H1 (cell line): ENCODE measurements at regions not wholly inside any gene's neighbourhood (a gene's known extent, or its start where the extent isn't known, plus 50 kb on each side); places are given as distances from the start of the nearest gene placed in this dataset.

Source experiments
- CTCF ChIA-PET: fragments of 300-600 bp; sonication (Branson Sonifier 250); formaldehyde crosslinking; loops from one replicate; lab custom pipeline; 2021; ENCODE audit not compliant: partially characterized antibody; lab: Charles Lee
- POLR2A ChIA-PET: fragments of 300-600 bp; sonication (Branson Sonifier 250); formaldehyde crosslinking; loops from one replicate; lab custom pipeline; 2021; ENCODE audit warnings: inconsistent platforms; ENCODE audit not compliant: partially characterized antibody; lab: Charles Lee
- DNase-seq, 2 experiments: peaks; one replicate each; pipeline versions ENCODE4 v3.0.0 to v3.0.0-alpha.2; 2010 to 2022; ENCODE audit warnings: low spot score in 2 of 2, low read depth in 1 of 2, mixed read lengths in 1 of 2
- FAIRE-seq: peaks from 2 replicates; lab custom pipeline; 2011; peaks lifted over from hg19 to GRCh38; lab: Jason Lieb, UNC
- H2AFZ ChIP-seq: 2 replicates; pipeline ENCODE4 v1.8.1; 2012; ENCODE audit warnings: low read length, inconsistent platforms
- H2AK5ac ChIP-seq: 2 replicates; pipeline ENCODE4 v1.6.1; 2013; ENCODE audit warnings: low read depth, low read length
- H2BK120ac ChIP-seq: replicated peaks from 2 replicates; pipeline ENCODE3; 2013; ENCODE audit warnings: low read depth, low read length, inconsistent platforms
- H2BK12ac ChIP-seq: 2 replicates; pipeline ENCODE4 v1.6.1; 2013; ENCODE audit warnings: low read depth, low read length
- H2BK15ac ChIP-seq: 2 replicates; pipeline ENCODE4 v1.6.1; 2013; ENCODE audit warnings: low read length
- H2BK20ac ChIP-seq: 2 replicates; pipeline ENCODE4 v1.6.1; 2013; ENCODE audit warnings: low read length
- H2BK5ac ChIP-seq: 2 replicates; pipeline ENCODE4 v1.6.1; 2013; ENCODE audit warnings: low read depth, low read length
- H3K14ac ChIP-seq: 2 replicates; pipeline ENCODE4 v1.6.1; 2013; ENCODE audit warnings: inconsistent platforms; ENCODE audit not compliant: insufficient read length
- H3K18ac ChIP-seq: 2 replicates; pipeline ENCODE4 v1.6.1; 2013; ENCODE audit warnings: low read length; ENCODE audit errors: extremely low read depth
- H3K23ac ChIP-seq: 2 replicates; pipeline ENCODE4 v1.6.1; 2013; ENCODE audit warnings: inconsistent platforms; ENCODE audit not compliant: insufficient read length
- H3K23me2 ChIP-seq: 2 replicates; pipeline ENCODE4 v1.6.1; 2013; ENCODE audit warnings: low read depth, low read length
- H3K27ac ChIP-seq: 2 replicates; pipeline ENCODE4 v1.6.1; 2011; ENCODE audit warnings: low read depth, low read length, inconsistent platforms
- H3K27me3 ChIP-seq, 4 experiments: replicated peaks in 1 of 4; 1 replicate in 1 of 4; 2 replicates in 3 of 4; pipeline versions ENCODE4 v1.6.1 to v1.8.1; 2011 to 2013; ENCODE audit warnings: low read length in 3 of 4, mild to moderate bottlenecking in 3 of 4, inconsistent platforms in 2 of 4, mixed read lengths in 2 of 4, moderate library complexity in 1 of 4; ENCODE audit not compliant: control insufficient read depth in 3 of 4, insufficient read depth in 3 of 4; ENCODE audit errors: extremely low read depth in 1 of 4
- H3K36me3 ChIP-seq, 4 experiments: 2 replicates each; pipeline versions ENCODE4 v1.6.1 to v1.8.1; 2011 to 2013; ENCODE audit warnings: mild to moderate bottlenecking in 4 of 4, low read length in 3 of 4, moderate library complexity in 2 of 4, control low read depth in 1 of 4, inconsistent platforms in 1 of 4; ENCODE audit not compliant: insufficient read depth in 4 of 4, control insufficient read depth in 2 of 4
- H3K4ac ChIP-seq: replicated peaks from 2 replicates; pipeline ENCODE3; 2013; ENCODE audit warnings: low read length, low read depth, mixed read lengths, inconsistent platforms; ENCODE audit not compliant: insufficient read length
- H3K4me1 ChIP-seq, 4 experiments: replicated peaks in 1 of 4; 1 replicate in 1 of 4; 2 replicates in 3 of 4; pipeline versions ENCODE4 v1.6.1 to v1.8.1; 2011 to 2013; ENCODE audit warnings: low read length in 3 of 4, inconsistent platforms in 2 of 4, mixed read lengths in 1 of 4; ENCODE audit not compliant: insufficient read depth in 4 of 4, control insufficient read depth in 3 of 4
- H3K4me2 ChIP-seq, 2 experiments: 2 replicates each; pipeline versions ENCODE4 v1.6.1 to v1.8.1; 2011 to 2013; ENCODE audit warnings: low read depth in 2 of 2, low read length in 2 of 2, control low read depth in 1 of 2, inconsistent platforms in 1 of 2, mild to moderate bottlenecking in 1 of 2; ENCODE audit not compliant: insufficient read depth in 1 of 2
- H3K4me3 ChIP-seq, 4 experiments: fragments of 200-600, 300-600 bp in 1 of 4; sonication (generic), shearing (Covaris generic), sonication (Bioruptor Twin) in 1 of 4; 2 replicates each; pipeline versions ENCODE4 v1.5.1 to v1.8.1; 2011 to 2016; ENCODE audit warnings: low read length in 4 of 4, low read depth in 3 of 4, control low read depth in 2 of 4, inconsistent platforms in 2 of 4, mild to moderate bottlenecking in 2 of 4, mixed read lengths in 1 of 4, moderate library complexity in 1 of 4; ENCODE audit not compliant: insufficient read depth in 2 of 4; ENCODE audit errors: extremely low read depth in 1 of 4
- H3K56ac ChIP-seq: replicated peaks from 2 replicates; pipeline ENCODE3; 2013; ENCODE audit warnings: low read depth, mild to moderate bottlenecking, mixed read lengths, low read length, inconsistent platforms; ENCODE audit not compliant: insufficient read length
- H3K79me1 ChIP-seq: 2 replicates; pipeline ENCODE4 v1.6.1; 2013; ENCODE audit warnings: low read depth, low read length, control low read depth
- H3K79me2 ChIP-seq, 2 experiments: 2 replicates each; pipeline versions ENCODE4 v1.6.1 to v1.8.1; 2012 to 2013; ENCODE audit warnings: low read length in 2 of 2, mild to moderate bottlenecking in 2 of 2, inconsistent platforms in 1 of 2; ENCODE audit not compliant: insufficient read depth in 2 of 2, control insufficient read depth in 1 of 2
- H3K9ac ChIP-seq, 4 experiments: replicated peaks in 1 of 4; 1 replicate in 1 of 4; 2 replicates in 3 of 4; pipeline versions ENCODE4 v1.6.1 to v1.8.1; 2011 to 2013; ENCODE audit warnings: low read depth in 3 of 4, low read length in 3 of 4, control low read depth in 2 of 4, mild to moderate bottlenecking in 2 of 4, moderate library complexity in 2 of 4, inconsistent platforms in 1 of 4; ENCODE audit errors: extremely low read depth in 1 of 4
- H3K9me3 ChIP-seq, 2 experiments: 2 replicates each; pipeline versions ENCODE4 v1.6.1 to v1.8.1; 2012 to 2013; ENCODE audit warnings: mild to moderate bottlenecking in 2 of 2, moderate library complexity in 2 of 2, control low read depth in 1 of 2, inconsistent platforms in 1 of 2, low read depth in 1 of 2, low read length in 1 of 2, mixed read lengths in 1 of 2; ENCODE audit not compliant: insufficient read depth in 2 of 2
- H4K20me1 ChIP-seq, 2 experiments: replicated peaks in 1 of 2; 2 replicates each; pipeline versions ENCODE3 to v1.8.1; 2011 to 2013; ENCODE audit warnings: inconsistent platforms in 2 of 2, low read length in 2 of 2, mild to moderate bottlenecking in 1 of 2; ENCODE audit not compliant: insufficient read depth in 2 of 2, control insufficient read depth in 1 of 2
- H4K5ac ChIP-seq: 2 replicates; pipeline ENCODE4 v1.6.1; 2013; ENCODE audit warnings: low read length, low read depth, mixed read lengths, inconsistent platforms; ENCODE audit not compliant: insufficient read length
- H4K8ac ChIP-seq: 2 replicates; pipeline ENCODE4 v1.8.0; 2013; ENCODE audit warnings: mild to moderate bottlenecking, moderate library complexity, low read length, inconsistent platforms; ENCODE audit not compliant: insufficient read depth; ENCODE audit errors: extremely low read depth
- H4K91ac ChIP-seq: replicated peaks from 2 replicates; pipeline ENCODE3; 2013; ENCODE audit warnings: low read length, mixed read lengths, inconsistent platforms; ENCODE audit not compliant: insufficient read length
- CEBPB ChIP-seq: IDR thresholded peaks from 2 replicates; pipeline ENCODE4 v1.6.1; 2012; ENCODE audit warnings: low read depth, low read length
- CHD2 ChIP-seq: IDR thresholded peaks from 2 replicates; pipeline ENCODE4 v1.6.1; 2012; ENCODE audit warnings: low read length, improper control_type of control experiment
- CREB1 ChIP-seq: IDR thresholded peaks from 2 replicates; pipeline ENCODE4 v1.6.1; 2012; ENCODE audit warnings: inconsistent platforms
- FOSL1 ChIP-seq: IDR thresholded peaks from 2 replicates; pipeline ENCODE4 v1.6.1; 2011; ENCODE audit warnings: mild to moderate bottlenecking, low read depth, low read length, moderate library complexity; ENCODE audit not compliant: insufficient read depth
- GABPA ChIP-seq: IDR thresholded peaks from 2 replicates; pipeline ENCODE4 v1.6.1; 2011; ENCODE audit warnings: mild to moderate bottlenecking, low read length, moderate library complexity, borderline replicate concordance; ENCODE audit not compliant: insufficient read depth
- KDM4A ChIP-seq: IDR thresholded peaks from one replicate; pipeline ENCODE4 v1.7.1; 2012; ENCODE audit warnings: low read depth, mild to moderate bottlenecking, moderate library complexity, low read length, inconsistent platforms; ENCODE audit not compliant: severe bottlenecking
- KDM5A ChIP-seq: fragments of 200-600 bp; IDR thresholded peaks from 2 replicates; pipeline ENCODE4 v1.7.1; 2012; ENCODE audit warnings: mild to moderate bottlenecking, low read length, inconsistent platforms, mixed read lengths
- POLR2AphosphoS5 ChIP-seq: IDR thresholded peaks from 2 replicates; pipeline ENCODE4 v1.6.1; 2011; ENCODE audit warnings: low read depth, low read length
- RAD21 ChIP-seq, 2 experiments: IDR thresholded peaks in 1 of 2; conservative IDR thresholded peaks in 1 of 2; 2 replicates each; pipeline ENCODE4 v1.6.1; 2011; ENCODE audit warnings: low read depth in 2 of 2, low read length in 2 of 2, improper control_type of control experiment in 1 of 2, inconsistent platforms in 1 of 2, mild to moderate bottlenecking in 1 of 2, moderate library complexity in 1 of 2
- RXRA ChIP-seq: IDR thresholded peaks from 2 replicates; pipeline ENCODE4 v1.6.1; 2011; ENCODE audit warnings: low read depth, mild to moderate bottlenecking, low read length, moderate library complexity; ENCODE audit not compliant: insufficient read depth
- SP1 ChIP-seq: IDR thresholded peaks from 2 replicates; pipeline ENCODE4 v1.6.1; 2011; ENCODE audit warnings: low read depth, low read length
- SP4 ChIP-seq: IDR thresholded peaks from 2 replicates; pipeline ENCODE4 v1.6.1; 2012; ENCODE audit warnings: low read length, inconsistent platforms
- TBP ChIP-seq: IDR thresholded peaks from 2 replicates; pipeline ENCODE4 v1.6.1; 2011; ENCODE audit warnings: low read depth, low read length, improper control_type of control experiment
- WGBS, 2 experiments: shearing (Covaris generic) in 1 of 2; methylation state at CpG; one replicate each; pipeline versions ENCODE4 v1.1.6 to v1.1.7; 2013 to 2015; ENCODE audit warnings: low lambda C conversion rate in 2 of 2, mixed read lengths in 2 of 2, inconsistent platforms in 1 of 2, low coverage in 1 of 2, missing lambda C conversion rate in 1 of 2; ENCODE audit not compliant: insufficient replicate concordance in 2 of 2, insufficient coverage in 1 of 2, insufficient read length in 1 of 2; ENCODE audit errors: extremely low coverage in 1 of 2, missing lambda C conversion rate in 1 of 2; 5-methylcytosine and 5-hydroxymethylcytosine counted together
- TF ChIP-seq, protein P1 (sequence below): IDR thresholded peaks from 2 replicates; pipeline ENCODE4 v1.6.1; 2012; ENCODE audit warnings: low read length, inconsistent platforms

GRCh38 chr6:14827354-14827753, 418.5 kb upstream of the JARID2 start:
- Histone ChIP-seq H4K20me1 (no peaks in the 10 kb centered on the region), H3K4me1 (peaks cover 5 to 23% (median 22%) of the 10 kb centered on the region in 4 experiments), H3K4me2 (no peak overlapping the region), H3K4ac (no peak overlapping the region), H3K14ac (no peak overlapping the region), H2BK12ac (0 out of 2 replicates have a peak overlapping the region, but pooled peaks have one; percentile 5), H2BK5ac (no peak overlapping the region), H3K79me1 (peaks cover 2% of the 10 kb centered on the region), H3K18ac (no peak overlapping the region; the same call in 1 of the 2 replicates), H2BK120ac (no peak overlapping the region), H3K56ac (no peak overlapping the region), H4K91ac (no peak overlapping the region), H3K9me3 (no peaks in the 10 kb centered on the region), H3K23me2 (no peaks in the 10 kb centered on the region), H2BK20ac (no peak overlapping the region), H3K27me3 (peaks cover 0 to 2% (median 0%) of the 10 kb centered on the region in 4 experiments; a peak in 1 of 7 replicates), H3K27ac (no peak overlapping the region), H2AFZ (no peak overlapping the region), H3K23ac (no peak overlapping the region), H3K9ac (no peak overlapping the region), H3K79me2 (no peaks in the 10 kb centered on the region), H3K36me3 (no peaks in the 10 kb centered on the region), H2BK15ac (no peak overlapping the region; the same call in 1 of the 2 replicates), H2AK5ac (no peak overlapping the region), H4K8ac (no peak overlapping the region), H4K5ac (no peak overlapping the region), H3K4me3 (no peak overlapping the region)
- FAIRE-seq (no peak), DNase-seq (no peak)
- ChIA-PET CTCF (interaction anchor here (1.2 kb wide), 1 partner anchor 83 kb away, joined by 3 read pairs; no protein-coding TSS in a partner anchor), POLR2A (interaction anchor here (1.3 kb wide), 1 partner anchor 12 kb away, joined by 4 read pairs; no protein-coding TSS in a partner anchor)
- WGBS, 2 experiments: 93% methylated on average over 10 of the region's 10 CpGs; no CpG with 5 or more reads in 1 of the 2 experiments
- TF ChIP-seq CEBPB: no peak
- TF ChIP-seq RAD21 (IDR thresholded peaks at IDR 0.05 in 1 of 2, conservative IDR thresholded peaks at IDR 0.05 in 1 of 2; ENCODE audit: low read depth in 2 of 2, low read length in 2 of 2): no peak
- no peak for TF ChIP-seq CHD2
- no peak for TF ChIP-seq TBP
- no peak for TF ChIP-seq GABPA
- TF ChIP-seq POLR2AphosphoS5: no peak
- TF ChIP-seq FOSL1: no peak
- TF ChIP-seq CREB1: no peak
- TF ChIP-seq KDM5A: no peak
- TF ChIP-seq SP1: no peak
- TF ChIP-seq, protein P1, sequence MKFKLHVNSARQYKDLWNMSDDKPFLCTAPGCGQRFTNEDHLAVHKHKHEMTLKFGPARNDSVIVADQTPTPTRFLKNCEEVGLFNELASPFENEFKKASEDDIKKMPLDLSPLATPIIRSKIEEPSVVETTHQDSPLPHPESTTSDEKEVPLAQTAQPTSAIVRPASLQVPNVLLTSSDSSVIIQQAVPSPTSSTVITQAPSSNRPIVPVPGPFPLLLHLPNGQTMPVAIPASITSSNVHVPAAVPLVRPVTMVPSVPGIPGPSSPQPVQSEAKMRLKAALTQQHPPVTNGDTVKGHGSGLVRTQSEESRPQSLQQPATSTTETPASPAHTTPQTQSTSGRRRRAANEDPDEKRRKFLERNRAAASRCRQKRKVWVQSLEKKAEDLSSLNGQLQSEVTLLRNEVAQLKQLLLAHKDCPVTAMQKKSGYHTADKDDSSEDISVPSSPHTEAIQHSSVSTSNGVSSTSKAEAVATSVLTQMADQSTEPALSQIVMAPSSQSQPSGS: no peak
- TF ChIP-seq KDM4A: no peak
- no peak for TF ChIP-seq RXRA
- no peak for TF ChIP-seq SP4
